GM19467 (cell line): ENCODE measurements at regions not wholly inside any gene's neighbourhood (a gene's known extent, or its start where the extent isn't known, plus 50 kb on each side); places are given as distances from the start of the nearest gene placed in this dataset.
A peak's percentile ranks its signal among the peaks of the same experiment; 100 is the strongest.
"Not testable (repeated sequence)": the region's sequence is repeated elsewhere in the genome, so short reads cannot be mapped to it uniquely, and the experiment has no call there.

Experiments used
- ATAC-seq: cut with Tn5 transposase; IDR thresholded peaks from one replicate; pipeline ENCODE4 v1.9.1; 2021; ENCODE audit warnings: mild to moderate bottlenecking, moderate library complexity; ENCODE audit not compliant: unreplicated experiment

- no peak for ATAC-seq
These were observed 375.7 kb upstream of the AADAT start for GRCh38 chr4:170465429-170465828.

GRCh38 chr4:170464614-170465197 lies 374.9 kb upstream of the AADAT start:
- no peak for ATAC-seq

GRCh38 chr4:170446782-170447181 lies 357.0 kb upstream of the AADAT start:
- ATAC-seq, result no peak

- not testable (repeated sequence) for ATAC-seq
These were observed 351.4 kb upstream of the AADAT start for GRCh38 chr4:170441146-170441545.

- ATAC-seq, result no peak
These were observed 339.2 kb upstream of the AADAT start for GRCh38 chr4:170428929-170429328.

- no peak for ATAC-seq
These were observed 335.9 kb upstream of the AADAT start for GRCh38 chr4:170425521-170426143.

- no peak for ATAC-seq
These were observed 335.3 kb upstream of the AADAT start for GRCh38 chr4:170425040-170425439.

GRCh38 chr4:170423137-170423536 lies 333.4 kb upstream of the AADAT start:
- no peak for ATAC-seq

- ATAC-seq, result peak; percentile 66
These were observed 330.5 kb upstream of the AADAT start for GRCh38 chr4:170420255-170420693.

- no peak for ATAC-seq
These were observed 325.2 kb upstream of the AADAT start for GRCh38 chr4:170414961-170415360.

- no peak for ATAC-seq
These were observed 324.6 kb upstream of the AADAT start for GRCh38 chr4:170414360-170414759.

GRCh38 chr4:170413951-170414350 lies 324.2 kb upstream of the AADAT start:
- no peak for ATAC-seq

- no peak for ATAC-seq
These were observed 310.6 kb upstream of the AADAT start for GRCh38 chr4:170400361-170400760.

GRCh38 chr4:170399581-170400293 lies 310.0 kb upstream of the AADAT start:
- no peak for ATAC-seq

GRCh38 chr4:170398218-170398617 lies 308.5 kb upstream of the AADAT start:
- ATAC-seq, result no peak

- no peak for ATAC-seq
These were observed 306.0 kb upstream of the AADAT start for GRCh38 chr4:170395773-170396172.

GRCh38 chr4:170391066-170391740 lies 301.4 kb upstream of the AADAT start:
- ATAC-seq, result no peak

GRCh38 chr4:170389411-170389810 lies 299.7 kb upstream of the AADAT start:
- no peak for ATAC-seq

- no peak for ATAC-seq
These were observed 298.5 kb upstream of the AADAT start for GRCh38 chr4:170388255-170388654.

- no peak for ATAC-seq
These were observed 297.2 kb upstream of the AADAT start for GRCh38 chr4:170386971-170387370.

- no peak for ATAC-seq
These were observed 296.8 kb upstream of the AADAT start for GRCh38 chr4:170386511-170386910.

GRCh38 chr4:170374770-170375169 lies 285.0 kb upstream of the AADAT start:
- ATAC-seq, result peak; percentile 98
